ENCODE measurements at regions not wholly inside any gene's neighbourhood (a gene's known extent, or its start where the extent isn't known, plus 50 kb on each side); places are given as distances from the start of the nearest gene placed in this dataset.

DNA sequence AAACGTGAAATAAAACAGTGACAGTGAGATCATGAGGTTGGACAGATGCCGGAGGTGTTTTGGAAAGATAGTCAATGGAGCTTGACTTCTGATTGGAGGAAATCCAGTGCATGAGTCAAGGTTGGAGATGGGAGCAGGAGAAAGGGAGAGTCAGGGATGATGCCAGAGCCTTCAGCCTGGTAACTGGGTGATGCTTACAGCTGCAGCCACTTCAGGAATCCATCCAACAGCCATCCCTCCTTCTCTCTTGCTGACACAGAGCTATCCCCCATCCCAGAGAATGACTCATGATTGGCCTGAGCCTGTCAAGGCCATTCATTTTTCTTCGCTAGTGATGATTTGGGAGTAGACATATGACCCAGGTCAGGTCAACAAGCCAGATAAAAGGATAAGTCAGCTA is 112.8 kb downstream of the SAMD5 start:
- Mint-ChIP-seq H3K9me3 (peaks cover 2 to 6% (median 4%) of the 10 kb centered on the region in 3 donors), H3K4me1 (no peaks in the 10 kb centered on the region), H3K36me3 (no peaks in the 10 kb centered on the region), H3K27me3 (no peaks in the 10 kb centered on the region), H3K4me3 (no peak overlapping the region), H3K27ac (no peak overlapping the region)

- H3K36me3 Mint-ChIP-seq = no peaks in the 10 kb centered on the region
- no peak overlapping the region for H3K4me3 Mint-ChIP-seq
- no peaks in the 10 kb centered on the region for H3K4me1 Mint-ChIP-seq
- no peak overlapping the region for H3K27ac Mint-ChIP-seq
- no peaks in the 10 kb centered on the region for H3K27me3 Mint-ChIP-seq
- peaks cover 2 to 6% (median 4%) of the 10 kb centered on the region in 3 donors for H3K9me3 Mint-ChIP-seq
These were observed 113.5 kb downstream of the SAMD5 start for GRCh38 chr6:147621961-147622360.

DNA sequence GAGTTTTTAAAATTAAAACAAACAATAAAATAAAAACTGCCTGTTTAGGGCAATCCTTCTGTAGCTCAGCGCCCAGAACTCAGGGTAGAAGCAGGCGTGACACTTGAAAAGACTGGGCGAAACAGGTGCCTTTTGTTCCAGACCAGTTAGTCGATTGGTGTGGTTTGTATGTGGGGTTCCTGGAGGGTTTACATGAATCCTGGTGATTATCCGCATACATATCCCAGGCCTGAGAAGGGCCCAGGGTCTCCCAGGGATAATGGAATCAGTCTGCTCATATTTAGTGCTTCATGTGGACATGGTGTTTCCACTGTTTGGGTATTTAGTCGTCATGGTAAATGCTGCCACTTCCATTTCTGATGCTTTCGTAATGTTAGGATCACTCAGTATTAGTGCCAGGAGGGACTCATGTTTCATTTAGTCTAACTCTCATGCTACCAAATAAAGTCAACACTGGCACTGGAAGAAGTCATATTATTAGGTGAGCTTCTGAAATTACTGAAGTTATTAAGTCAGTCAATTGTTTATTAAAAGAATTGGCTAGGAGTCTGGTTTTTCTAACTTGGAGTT is 116.5 kb downstream of the SAMD5 start:
- H3K36me3 Mint-ChIP-seq = no peaks in the 10 kb centered on the region
- H3K27ac Mint-ChIP-seq = peak overlapping the region in 1 of 3 donors; percentile 29
- peaks cover 4 to 6% (median 5%) of the 10 kb centered on the region in 3 donors for H3K9me3 Mint-ChIP-seq
- no peaks in the 10 kb centered on the region for H3K4me1 Mint-ChIP-seq
- H3K27me3 Mint-ChIP-seq = no peaks in the 10 kb centered on the region
- H3K4me3 Mint-ChIP-seq = no peak overlapping the region

DNA sequence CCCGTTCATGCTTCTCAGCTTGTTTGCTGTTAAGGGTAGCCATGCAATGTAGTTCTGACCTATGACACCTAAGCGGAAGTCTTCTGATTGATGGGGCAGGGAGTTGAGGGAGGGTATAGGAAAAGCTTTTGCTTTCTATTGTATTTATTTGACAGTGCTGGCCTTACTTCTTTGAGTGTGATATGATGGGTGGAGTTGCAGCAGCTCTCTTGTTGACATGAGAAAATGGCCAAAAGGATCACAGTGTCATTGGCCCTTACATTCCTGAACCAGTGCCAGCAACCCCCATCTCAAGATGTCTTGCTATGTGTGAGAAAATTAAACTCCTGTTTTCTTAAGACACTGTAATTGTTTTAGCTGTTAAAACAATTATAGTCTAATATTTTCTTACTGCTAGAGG is 117.5 kb downstream of the SAMD5 start:
- H3K4me3 Mint-ChIP-seq = no peak overlapping the region
- peaks cover 4 to 6% (median 5%) of the 10 kb centered on the region in 3 donors for H3K9me3 Mint-ChIP-seq
- H3K36me3 Mint-ChIP-seq = no peaks in the 10 kb centered on the region
- no peaks in the 10 kb centered on the region for H3K27me3 Mint-ChIP-seq
- no peak overlapping the region for H3K27ac Mint-ChIP-seq
- H3K4me1 Mint-ChIP-seq = no peaks in the 10 kb centered on the region

- H3K4me3 Mint-ChIP-seq = no peak overlapping the region
- peaks cover 7 to 8% (median 7%) of the 10 kb centered on the region in 3 donors for H3K9me3 Mint-ChIP-seq
- H3K27ac Mint-ChIP-seq = no peak overlapping the region
- no peaks in the 10 kb centered on the region for H3K36me3 Mint-ChIP-seq
- no peaks in the 10 kb centered on the region for H3K27me3 Mint-ChIP-seq
- no peaks in the 10 kb centered on the region for H3K4me1 Mint-ChIP-seq
These were observed 118.9 kb downstream of the SAMD5 start for GRCh38 chr6:147627411-147627810.

DNA sequence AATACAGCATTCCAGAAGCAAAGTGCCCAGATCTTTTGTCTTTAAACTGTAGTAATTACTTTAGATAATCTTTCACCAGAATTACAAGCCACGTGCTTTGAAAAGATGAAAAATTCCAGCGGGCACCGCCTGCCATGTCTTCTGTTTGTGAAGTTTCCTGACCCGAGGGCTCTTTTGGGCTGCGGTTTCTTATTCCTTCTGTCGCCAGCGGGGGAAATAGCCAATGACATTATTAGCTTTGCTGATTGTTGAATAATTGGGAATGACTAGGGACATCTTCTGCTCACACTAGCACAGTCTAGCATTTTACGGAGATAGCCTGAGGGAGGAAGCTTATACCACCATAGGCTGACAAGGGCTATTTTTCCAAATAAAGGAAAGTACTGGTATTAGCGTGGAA is 124.7 kb downstream of the SAMD5 start:
- H3K36me3 Mint-ChIP-seq = no peaks in the 10 kb centered on the region
- no peak overlapping the region for H3K27ac Mint-ChIP-seq
- no peaks in the 10 kb centered on the region for H3K27me3 Mint-ChIP-seq

DNA sequence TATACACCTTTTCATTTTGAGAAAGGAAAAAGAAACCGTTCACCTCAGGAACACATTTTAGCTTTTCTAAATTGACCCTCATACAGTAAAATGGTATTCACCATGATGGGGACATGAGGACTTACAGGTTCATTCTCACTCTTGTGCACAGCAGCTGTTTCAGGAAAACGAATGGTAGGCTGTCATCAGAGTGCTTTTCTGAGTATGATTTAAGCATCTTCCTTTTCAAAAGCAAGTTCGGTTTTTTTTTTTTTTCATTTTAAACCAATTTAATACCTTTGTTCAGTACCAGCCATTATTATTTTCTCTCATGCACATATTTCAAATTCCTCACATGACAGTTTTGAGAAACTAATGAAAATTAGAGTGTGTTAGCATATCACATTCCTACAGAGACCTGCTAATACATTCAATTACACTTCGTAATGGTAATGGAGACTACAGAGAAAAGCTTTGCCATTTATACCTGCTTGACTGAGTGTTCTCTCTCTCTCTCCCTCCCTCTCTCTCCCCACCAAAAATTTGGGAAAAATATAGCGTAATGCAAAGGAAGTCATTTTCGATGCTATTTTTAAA is 129.2 kb downstream of the SAMD5 start:
- Mint-ChIP-seq H3K27me3 (no peaks in the 10 kb centered on the region), H3K4me1 (no peaks in the 10 kb centered on the region), H3K36me3 (no peaks in the 10 kb centered on the region), H3K27ac (no peak overlapping the region), H3K9me3 (peaks cover 2 to 11% (median 8%) of the 10 kb centered on the region in 3 donors), H3K4me3 (no peak overlapping the region)

More for the DNA sequence above, 124.7 kb downstream of the SAMD5 start:
- H3K4me3 Mint-ChIP-seq = no peak overlapping the region
- peaks cover 6 to 12% (median 12%) of the 10 kb centered on the region in 3 donors for H3K9me3 Mint-ChIP-seq
- H3K4me1 Mint-ChIP-seq = no peaks in the 10 kb centered on the region

DNA sequence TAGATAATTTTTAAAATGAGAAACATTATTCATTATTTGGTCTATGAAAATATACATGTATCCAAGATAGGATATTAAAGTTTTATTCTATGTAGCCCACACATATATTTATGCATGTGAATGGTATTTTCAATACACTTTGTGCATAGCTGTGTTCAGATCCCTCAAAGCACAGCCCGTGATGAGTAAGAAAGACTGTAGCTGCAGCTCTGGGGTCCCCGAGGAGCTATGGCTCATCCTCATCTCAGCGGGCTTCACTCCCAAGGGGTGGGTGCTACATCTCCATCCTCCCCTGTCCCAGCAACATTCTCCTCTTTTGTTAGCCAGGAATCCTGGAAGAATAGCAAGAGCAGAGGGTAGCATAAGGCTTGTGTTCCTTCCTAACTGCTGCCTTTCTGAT is 130.8 kb downstream of the SAMD5 start:
- Mint-ChIP-seq H3K27ac (no peak overlapping the region), H3K4me1 (no peaks in the 10 kb centered on the region), H3K4me3 (no peak overlapping the region), H3K9me3 (peaks cover 2 to 9% (median 5%) of the 10 kb centered on the region in 3 donors), H3K27me3 (no peaks in the 10 kb centered on the region), H3K36me3 (no peaks in the 10 kb centered on the region)

GRCh38 chr6:147640606-147641005 is 132.1 kb downstream of the SAMD5 start:
- Mint-ChIP-seq H3K4me3 (no peak overlapping the region), H3K36me3 (no peaks in the 10 kb centered on the region), H3K4me1 (no peaks in the 10 kb centered on the region), H3K27me3 (no peaks in the 10 kb centered on the region), H3K9me3 (peaks cover 0 to 3% (median 2%) of the 10 kb centered on the region in 3 donors), H3K27ac (no peak overlapping the region)

DNA sequence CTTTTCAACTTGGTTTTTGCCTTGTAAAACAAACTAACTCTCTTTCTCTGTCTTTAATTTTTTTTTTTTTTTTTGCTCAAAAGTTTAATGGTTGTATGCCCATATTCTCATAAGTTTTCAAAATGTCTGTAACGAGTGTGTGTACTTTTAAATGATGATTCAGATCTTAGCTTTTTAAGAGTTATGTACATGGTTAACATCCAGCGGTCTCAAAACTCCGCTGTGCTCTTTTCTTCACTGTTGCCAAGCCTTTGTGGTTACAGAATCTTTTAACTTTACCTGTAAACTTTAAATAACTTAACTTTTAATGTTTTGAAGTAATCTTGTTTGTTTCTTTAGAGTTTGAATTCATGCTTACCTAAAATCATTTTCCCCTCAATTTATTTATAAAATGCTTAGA is 133.0 kb downstream of the SAMD5 start:
- H3K27ac Mint-ChIP-seq = no peak overlapping the region
- no peaks in the 10 kb centered on the region for H3K36me3 Mint-ChIP-seq
- no peak overlapping the region for H3K4me3 Mint-ChIP-seq
- peaks cover 0 to 3% (median 0%) of the 10 kb centered on the region in 3 donors for H3K9me3 Mint-ChIP-seq
- peaks cover 0 to 3% (median 0%) of the 10 kb centered on the region in 3 donors for H3K4me1 Mint-ChIP-seq
- H3K27me3 Mint-ChIP-seq = no peaks in the 10 kb centered on the region

DNA sequence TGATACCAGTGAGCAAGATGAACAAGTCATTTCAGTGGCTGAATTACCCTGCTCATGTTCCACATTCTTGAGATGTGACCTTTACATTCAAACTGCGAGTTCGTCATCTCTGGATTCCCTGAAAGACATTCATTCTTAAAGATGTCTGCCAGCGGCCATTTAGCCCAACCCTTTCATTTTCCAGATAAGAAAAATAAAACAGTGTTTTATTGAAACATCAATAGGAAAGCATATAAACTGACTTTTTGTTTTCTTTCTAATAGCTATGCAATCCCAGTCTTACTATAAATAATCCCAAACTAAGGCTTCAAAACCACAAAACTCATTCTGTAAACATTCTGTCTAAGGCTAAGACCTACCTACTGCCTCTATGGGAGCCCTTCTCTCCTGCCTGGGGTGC is 134.0 kb downstream of the SAMD5 start:
- Mint-ChIP-seq H3K27ac (no peak overlapping the region), H3K9me3 (peaks cover 0 to 3% (median 2%) of the 10 kb centered on the region in 3 donors), H3K4me3 (no peak overlapping the region), H3K27me3 (no peaks in the 10 kb centered on the region), H3K36me3 (no peaks in the 10 kb centered on the region), H3K4me1 (peaks cover 0 to 3% (median 0%) of the 10 kb centered on the region in 3 donors)

DNA sequence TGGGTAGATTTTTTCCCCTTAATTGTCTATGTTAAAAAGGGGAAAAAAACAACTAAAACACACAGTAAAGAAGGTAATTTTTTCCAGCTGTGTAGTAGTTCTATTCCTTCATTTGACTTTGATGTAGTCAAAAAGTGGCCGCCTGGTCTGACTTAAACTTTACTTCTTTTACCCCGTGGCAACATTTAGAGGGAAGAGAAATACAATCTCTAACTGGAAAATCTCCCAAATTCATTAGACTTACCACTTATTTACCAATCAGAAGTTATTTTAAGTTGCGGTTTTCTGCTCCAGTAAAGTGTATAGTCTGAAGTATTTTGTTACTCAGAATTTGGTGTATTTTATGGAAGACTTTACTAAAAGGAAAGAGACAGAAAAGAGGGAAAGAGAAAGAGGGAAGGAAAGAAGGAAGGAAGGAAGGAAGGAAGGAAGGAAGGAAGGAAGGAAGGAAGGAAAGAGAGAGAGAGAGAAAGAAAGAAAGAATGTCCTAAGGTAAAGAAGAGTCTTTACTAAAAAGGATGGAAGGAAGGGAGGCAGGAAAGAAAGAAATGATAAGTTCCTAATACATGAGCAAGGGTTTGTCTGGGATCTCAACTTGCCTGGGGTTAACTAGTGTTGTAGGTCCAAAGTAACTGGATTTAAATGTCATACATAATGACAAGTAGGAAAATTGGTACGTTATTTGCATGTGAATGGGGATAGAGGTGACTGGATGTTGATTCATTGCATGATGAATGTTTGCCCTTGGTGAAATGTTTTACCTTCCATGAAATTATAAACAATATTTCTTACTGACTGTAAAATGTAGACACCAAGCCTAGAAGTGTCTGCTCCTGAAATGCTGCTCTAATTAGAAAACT is 135.1 kb downstream of the SAMD5 start:
- Mint-ChIP-seq H3K9me3 (peaks cover 0 to 3% (median 2%) of the 10 kb centered on the region in 3 donors), H3K27ac (no peak overlapping the region), H3K27me3 (no peaks in the 10 kb centered on the region), H3K4me3 (no peak overlapping the region), H3K36me3 (no peaks in the 10 kb centered on the region), H3K4me1 (peaks cover 0 to 3% (median 0%) of the 10 kb centered on the region in 3 donors)

GRCh38 chr6:147648916-147649315 is 140.4 kb downstream of the SAMD5 start:
- H3K36me3 Mint-ChIP-seq = no peaks in the 10 kb centered on the region
- H3K4me3 Mint-ChIP-seq = no peak overlapping the region
- peaks cover 0 to 3% (median 0%) of the 10 kb centered on the region in 3 donors for H3K4me1 Mint-ChIP-seq
- H3K27me3 Mint-ChIP-seq = no peaks in the 10 kb centered on the region
- peaks cover 0 to 5% (median 2%) of the 10 kb centered on the region in 3 donors for H3K9me3 Mint-ChIP-seq
- no peak overlapping the region for H3K27ac Mint-ChIP-seq

DNA sequence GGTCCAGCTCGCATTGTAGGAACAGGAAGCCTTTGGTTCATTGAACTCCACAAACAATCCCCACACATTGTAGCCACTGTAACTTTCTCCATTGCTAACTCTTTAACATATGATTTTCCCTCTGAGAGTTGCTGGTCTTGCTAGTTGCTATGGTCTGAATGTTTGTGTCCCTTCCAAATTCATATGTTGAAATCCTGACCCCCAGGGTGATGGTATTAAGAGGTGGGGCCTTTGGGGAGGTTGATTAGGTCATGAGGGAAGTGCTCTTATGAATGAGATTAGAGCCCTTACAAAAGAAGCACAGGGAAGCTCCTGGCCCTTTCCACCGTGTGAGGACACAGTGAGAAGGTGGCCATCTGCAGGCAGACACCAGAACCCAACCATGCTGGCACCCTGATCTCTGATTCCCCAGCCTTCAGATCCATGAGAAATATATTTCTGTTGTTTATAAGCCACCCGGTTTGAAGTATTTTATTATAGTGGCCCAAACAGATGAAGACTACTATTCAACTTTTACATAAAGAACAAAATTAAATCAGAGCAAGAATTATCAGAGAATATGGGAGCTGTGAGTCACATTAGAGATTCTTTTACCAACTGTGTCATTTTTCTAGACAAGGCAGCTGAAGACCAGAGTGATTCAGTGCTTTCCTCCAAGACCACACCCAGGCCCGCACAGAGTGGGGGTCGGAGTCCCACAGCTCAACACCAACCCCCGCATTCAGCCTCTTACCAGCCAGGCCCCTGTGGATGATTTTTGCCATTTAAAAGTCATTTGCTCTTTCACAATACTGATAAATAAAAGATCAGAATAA is 143.0 kb downstream of the SAMD5 start:
- H3K4me3 Mint-ChIP-seq = no peak overlapping the region
- no peaks in the 10 kb centered on the region for H3K36me3 Mint-ChIP-seq
- H3K27me3 Mint-ChIP-seq = peaks cover 3% of the 10 kb centered on the region
- H3K9me3 Mint-ChIP-seq = peaks cover 0 to 5% (median 2%) of the 10 kb centered on the region in 3 donors
- H3K27ac Mint-ChIP-seq = no peak overlapping the region
- H3K4me1 Mint-ChIP-seq = no peaks in the 10 kb centered on the region

- Mint-ChIP-seq H3K4me1 (no peaks in the 10 kb centered on the region), H3K27me3 (peaks cover 3% of the 10 kb centered on the region), H3K27ac (no peak overlapping the region)
These were observed 145.1 kb downstream of the SAMD5 start for GRCh38 chr6:147653631-147654030.

More at GRCh38 chr6:147653631-147654030, 145.1 kb downstream of the SAMD5 start:
- Mint-ChIP-seq H3K36me3 (no peaks in the 10 kb centered on the region), H3K4me3 (no peak overlapping the region), H3K9me3 (peaks cover 0 to 5% (median 0%) of the 10 kb centered on the region in 3 donors)
